Heart left ventricle (tissue), 13 donors: ENCODE measurements at regions not wholly inside any gene's neighbourhood (a gene's known extent, or its start where the extent isn't known, plus 50 kb on each side); places are given as distances from the start of the nearest gene placed in this dataset.

ENCODE experiments used
- POLR2A ChIP-seq, 2 donors: fragments of 450-650 bp; IDR thresholded peaks; one replicate each; pipeline ENCODE4 v1.6.1; 2017; ENCODE audit warnings: antibody characterized with exemption in 2 of 2, mild to moderate bottlenecking in 2 of 2, moderate library complexity in 2 of 2
- TF ChIP-seq, protein P1 (sequence below), 12 donors: fragments of 200-600 bp; sonication (generic) in 4 of 12; IDR thresholded peaks; one replicate each; pipeline versions ENCODE4 v1.5.0 to v1.8.0; 2018 to 2022; ENCODE audit warnings: antibody characterized with exemption in 12 of 12, mild to moderate bottlenecking in 5 of 12
- donor health status: ischemic (EF 13 %, LVEDD 7.1; RV severe dilation, severe dysfunction).
- donor health status: DM: no; HTN: yes; CAD: no.
- donor health status: DM: no; HTN: no; CAD: no.
- donor health status: ischemic (EF 25% LVEDD 6.9; RV normal size, moderate dysfunction).
- donor health status: ischemic (EF 25% LVEDD 5.7; RV mildly dilated, moderate dysfunction).
- donor health status: ischemic (EF 35%, LVEDD 5.7; RV mildly dilated, moderate dysfunction).
- donor health status: nonischemic (EF 11% LVEDD 7.7; RV severe dilation, severe dysfunction).
- donor health status: DM: yes; HTN: yes; CAD: no.
- donor health status: PGD.
- donor health status: ischemic (EF 29% LVEDD 5.4; RV normal size, mild dysfunction).
- donor health status: nonischemic (EF 23%, LVEDD 6.1; RV moderate dilation, normal function).

- TF ChIP-seq, protein P1, sequence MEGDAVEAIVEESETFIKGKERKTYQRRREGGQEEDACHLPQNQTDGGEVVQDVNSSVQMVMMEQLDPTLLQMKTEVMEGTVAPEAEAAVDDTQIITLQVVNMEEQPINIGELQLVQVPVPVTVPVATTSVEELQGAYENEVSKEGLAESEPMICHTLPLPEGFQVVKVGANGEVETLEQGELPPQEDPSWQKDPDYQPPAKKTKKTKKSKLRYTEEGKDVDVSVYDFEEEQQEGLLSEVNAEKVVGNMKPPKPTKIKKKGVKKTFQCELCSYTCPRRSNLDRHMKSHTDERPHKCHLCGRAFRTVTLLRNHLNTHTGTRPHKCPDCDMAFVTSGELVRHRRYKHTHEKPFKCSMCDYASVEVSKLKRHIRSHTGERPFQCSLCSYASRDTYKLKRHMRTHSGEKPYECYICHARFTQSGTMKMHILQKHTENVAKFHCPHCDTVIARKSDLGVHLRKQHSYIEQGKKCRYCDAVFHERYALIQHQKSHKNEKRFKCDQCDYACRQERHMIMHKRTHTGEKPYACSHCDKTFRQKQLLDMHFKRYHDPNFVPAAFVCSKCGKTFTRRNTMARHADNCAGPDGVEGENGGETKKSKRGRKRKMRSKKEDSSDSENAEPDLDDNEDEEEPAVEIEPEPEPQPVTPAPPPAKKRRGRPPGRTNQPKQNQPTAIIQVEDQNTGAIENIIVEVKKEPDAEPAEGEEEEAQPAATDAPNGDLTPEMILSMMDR (IDR thresholded peaks at IDR 0.05): no peak
- TF ChIP-seq POLR2A (IDR thresholded peaks at IDR 0.05): no peak
Measured at GRCh38 chr13:109314101-109314500, 472.3 kb downstream of the IRS2 start.
